GM12872 (cell line): ENCODE measurements at regions not wholly inside any gene's neighbourhood (a gene's known extent, or its start where the extent isn't known, plus 50 kb on each side); places are given as distances from the start of the nearest gene placed in this dataset.

Experiments
- CTCF ChIP-seq: IDR thresholded peaks from 3 replicates; pipeline ENCODE4 v1.5.1; 2011; ENCODE audit warnings: low read depth, mild to moderate bottlenecking, low read length, moderate library complexity; ENCODE audit not compliant: insufficient read depth

GRCh38 chr15:99823346-99823745 lies 90.1 kb upstream of the LYSMD4 start:
- no peak for TF ChIP-seq CTCF

GRCh38 chr15:99819981-99820718 lies 86.9 kb upstream of the LYSMD4 start:
- no peak for TF ChIP-seq CTCF

- TF ChIP-seq CTCF: no peak
Observed at GRCh38 chr15:99818872-99819271, 85.6 kb upstream of the LYSMD4 start.

GRCh38 chr15:99796940-99797870 lies 64.0 kb upstream of the LYSMD4 start:
- TF ChIP-seq CTCF: peak; percentile 18; the same call in 1 of the 3 replicates

- TF ChIP-seq CTCF: no peak
Observed at GRCh38 chr15:99788156-99788555, 54.9 kb upstream of the LYSMD4 start.
